GM13976 (cell line): ENCODE measurements at regions not wholly inside any gene's neighbourhood (a gene's known extent, or its start where the extent isn't known, plus 50 kb on each side); places are given as distances from the start of the nearest gene placed in this dataset.

Source experiments
- DNase-seq: peaks from one replicate; pipeline ENCODE4 v3.0.0; 2012; ENCODE audit warnings: low spot score
- in situ Hi-C: fragments of 300-500 bp; cut with MboI; formaldehyde crosslinking; loops from one replicate; pipeline ENCODE4 v1.12.0; 2022; ENCODE audit warnings: low sequenced_read_pairs, mixed read lengths, inconsistent platforms; ENCODE audit not compliant: unreplicated experiment
- TF ChIP-seq, protein P1 (sequence below): IDR thresholded peaks from 2 replicates; pipeline ENCODE4 v1.5.1; 2012; ENCODE audit warnings: borderline replicate concordance, mild to moderate bottlenecking; ENCODE audit not compliant: insufficient read depth; ENCODE audit errors: extremely low read depth, missing control alignments, control extremely low read depth

DNA sequence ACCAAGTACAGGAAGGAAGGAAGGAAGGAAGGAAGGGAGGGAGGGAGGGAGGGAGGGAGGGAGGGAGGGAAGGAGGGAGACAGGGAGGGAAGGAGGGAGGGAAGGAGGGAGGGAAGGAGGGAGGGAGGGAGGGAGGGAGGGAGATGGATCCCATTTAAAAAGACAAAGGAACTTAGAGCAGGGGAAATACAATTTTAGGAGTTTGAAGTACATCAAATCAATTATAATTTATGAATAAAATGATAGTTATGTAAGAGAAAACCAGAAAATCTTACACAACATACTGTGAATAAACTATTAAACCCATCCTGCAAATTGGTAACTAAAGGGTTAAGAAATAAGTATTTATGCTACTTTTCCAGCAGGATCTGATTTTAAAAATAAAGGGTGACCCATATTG is 475.9 kb downstream of the HDGFL1 start:
- no peak for DNase-seq
- TF ChIP-seq, protein P1, sequence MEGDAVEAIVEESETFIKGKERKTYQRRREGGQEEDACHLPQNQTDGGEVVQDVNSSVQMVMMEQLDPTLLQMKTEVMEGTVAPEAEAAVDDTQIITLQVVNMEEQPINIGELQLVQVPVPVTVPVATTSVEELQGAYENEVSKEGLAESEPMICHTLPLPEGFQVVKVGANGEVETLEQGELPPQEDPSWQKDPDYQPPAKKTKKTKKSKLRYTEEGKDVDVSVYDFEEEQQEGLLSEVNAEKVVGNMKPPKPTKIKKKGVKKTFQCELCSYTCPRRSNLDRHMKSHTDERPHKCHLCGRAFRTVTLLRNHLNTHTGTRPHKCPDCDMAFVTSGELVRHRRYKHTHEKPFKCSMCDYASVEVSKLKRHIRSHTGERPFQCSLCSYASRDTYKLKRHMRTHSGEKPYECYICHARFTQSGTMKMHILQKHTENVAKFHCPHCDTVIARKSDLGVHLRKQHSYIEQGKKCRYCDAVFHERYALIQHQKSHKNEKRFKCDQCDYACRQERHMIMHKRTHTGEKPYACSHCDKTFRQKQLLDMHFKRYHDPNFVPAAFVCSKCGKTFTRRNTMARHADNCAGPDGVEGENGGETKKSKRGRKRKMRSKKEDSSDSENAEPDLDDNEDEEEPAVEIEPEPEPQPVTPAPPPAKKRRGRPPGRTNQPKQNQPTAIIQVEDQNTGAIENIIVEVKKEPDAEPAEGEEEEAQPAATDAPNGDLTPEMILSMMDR: no peak
- in situ Hi-C loops: no loop called here

DNA sequence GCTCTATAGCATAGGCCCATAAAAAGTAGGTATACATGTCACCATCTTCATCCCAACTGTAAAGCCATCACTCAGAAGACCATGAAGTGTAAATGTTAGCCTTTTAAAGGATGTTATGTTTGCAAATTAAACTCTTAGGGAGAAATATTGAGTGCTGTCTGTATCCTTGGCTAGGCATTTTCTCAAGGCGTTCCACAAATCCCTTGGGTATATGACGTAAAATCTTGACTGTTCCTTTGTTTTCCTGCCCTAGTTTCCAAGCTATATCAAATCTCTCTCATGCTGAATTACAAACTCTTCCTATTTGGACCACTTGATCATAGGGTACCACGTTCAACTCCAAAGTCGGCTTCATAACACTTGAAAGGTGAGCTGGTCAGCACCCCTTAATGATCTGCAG is 486.2 kb downstream of the HDGFL1 start:
- DNase-seq: no peak
- TF ChIP-seq, protein P1: no peak
- in situ Hi-C loops: no loop called here

GRCh38 chr6:23073821-23074220 is 504.5 kb downstream of the HDGFL1 start:
- in situ Hi-C loops: no loop called here
- no peak for DNase-seq
- TF ChIP-seq, protein P1: no peak

DNA sequence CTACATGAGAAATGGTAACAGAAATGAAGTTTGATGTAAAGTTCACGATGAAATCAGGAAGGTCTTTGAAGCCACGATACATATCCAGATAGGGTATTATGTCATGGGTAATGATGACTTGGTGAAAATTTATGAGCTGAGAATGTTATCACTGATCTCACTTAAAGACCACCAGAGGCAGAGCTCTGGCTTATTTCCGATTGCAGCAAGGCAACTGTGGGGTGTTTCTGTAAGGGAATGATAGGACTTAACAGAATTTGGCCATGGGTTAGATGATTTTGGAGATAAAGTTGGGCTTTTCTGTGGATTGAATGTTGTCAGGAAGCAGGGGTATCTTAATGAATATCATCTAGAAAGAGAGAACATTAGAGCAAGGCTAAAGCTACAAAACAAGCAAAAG is 508.4 kb downstream of the HDGFL1 start:
- in situ Hi-C loops: no loop called here
- no peak for DNase-seq
- TF ChIP-seq, protein P1: no peak

DNA sequence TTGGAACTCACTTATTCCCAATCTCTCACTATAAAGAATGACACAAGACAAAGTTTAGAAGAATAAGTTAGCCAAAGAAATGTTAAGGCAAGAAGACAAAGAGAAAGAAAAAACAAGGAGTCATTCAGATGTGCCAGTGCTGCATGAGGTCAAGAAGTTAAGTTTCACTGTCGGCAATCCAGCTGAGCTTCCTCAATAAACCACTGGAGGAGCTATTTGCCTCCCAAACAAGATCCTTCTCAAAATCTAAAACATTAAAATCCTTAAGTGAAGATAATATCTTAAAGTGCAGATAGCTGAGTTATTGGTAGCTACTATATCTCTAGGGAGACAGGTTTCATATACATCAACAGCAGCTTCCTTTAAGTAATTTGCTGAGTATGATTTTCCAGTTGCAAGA is 512.3 kb downstream of the HDGFL1 start:
- in situ Hi-C loops: no loop called here
- no peak for DNase-seq
- TF ChIP-seq, protein P1: no peak

GRCh38 chr6:23086100-23086499 is 516.7 kb downstream of the HDGFL1 start:
- in situ Hi-C loops: no loop called here
- TF ChIP-seq, protein P1: no peak
- no peak for DNase-seq

DNA sequence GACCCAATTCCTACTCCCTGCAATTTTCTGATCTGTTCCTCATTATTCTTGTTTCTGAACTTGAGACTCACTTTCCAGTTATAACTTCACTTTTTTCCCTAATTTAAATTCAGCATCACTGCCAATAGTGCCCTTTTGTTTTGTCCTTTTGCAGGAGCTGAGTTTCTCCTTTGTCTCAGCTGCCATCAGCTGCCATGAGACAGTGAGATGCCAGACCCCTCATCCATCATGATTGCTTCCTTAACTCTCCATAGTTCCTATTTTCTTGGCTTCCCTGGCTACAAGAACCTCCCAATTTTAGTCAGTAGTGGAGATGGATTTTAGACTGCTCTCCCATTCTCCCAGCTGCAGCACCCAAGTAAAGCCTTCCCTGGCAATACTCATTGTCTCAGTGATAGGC is 518.1 kb downstream of the HDGFL1 start:
- TF ChIP-seq, protein P1: no peak
- in situ Hi-C loops: no loop called here
- DNase-seq: no peak
